ENCODE measurements at regions not wholly inside any gene's neighbourhood (a gene's known extent, or its start where the extent isn't known, plus 50 kb on each side); places are given as distances from the start of the nearest gene placed in this dataset.

- TF ChIP-seq, protein P1, sequence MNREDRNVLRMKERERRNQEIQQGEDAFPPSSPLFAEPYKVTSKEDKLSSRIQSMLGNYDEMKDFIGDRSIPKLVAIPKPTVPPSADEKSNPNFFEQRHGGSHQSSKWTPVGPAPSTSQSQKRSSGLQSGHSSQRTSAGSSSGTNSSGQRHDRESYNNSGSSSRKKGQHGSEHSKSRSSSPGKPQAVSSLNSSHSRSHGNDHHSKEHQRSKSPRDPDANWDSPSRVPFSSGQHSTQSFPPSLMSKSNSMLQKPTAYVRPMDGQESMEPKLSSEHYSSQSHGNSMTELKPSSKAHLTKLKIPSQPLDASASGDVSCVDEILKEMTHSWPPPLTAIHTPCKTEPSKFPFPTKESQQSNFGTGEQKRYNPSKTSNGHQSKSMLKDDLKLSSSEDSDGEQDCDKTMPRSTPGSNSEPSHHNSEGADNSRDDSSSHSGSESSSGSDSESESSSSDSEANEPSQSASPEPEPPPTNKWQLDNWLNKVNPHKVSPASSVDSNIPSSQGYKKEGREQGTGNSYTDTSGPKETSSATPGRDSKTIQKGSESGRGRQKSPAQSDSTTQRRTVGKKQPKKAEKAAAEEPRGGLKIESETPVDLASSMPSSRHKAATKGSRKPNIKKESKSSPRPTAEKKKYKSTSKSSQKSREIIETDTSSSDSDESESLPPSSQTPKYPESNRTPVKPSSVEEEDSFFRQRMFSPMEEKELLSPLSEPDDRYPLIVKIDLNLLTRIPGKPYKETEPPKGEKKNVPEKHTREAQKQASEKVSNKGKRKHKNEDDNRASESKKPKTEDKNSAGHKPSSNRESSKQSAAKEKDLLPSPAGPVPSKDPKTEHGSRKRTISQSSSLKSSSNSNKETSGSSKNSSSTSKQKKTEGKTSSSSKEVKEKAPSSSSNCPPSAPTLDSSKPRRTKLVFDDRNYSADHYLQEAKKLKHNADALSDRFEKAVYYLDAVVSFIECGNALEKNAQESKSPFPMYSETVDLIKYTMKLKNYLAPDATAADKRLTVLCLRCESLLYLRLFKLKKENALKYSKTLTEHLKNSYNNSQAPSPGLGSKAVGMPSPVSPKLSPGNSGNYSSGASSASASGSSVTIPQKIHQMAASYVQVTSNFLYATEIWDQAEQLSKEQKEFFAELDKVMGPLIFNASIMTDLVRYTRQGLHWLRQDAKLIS (CRISPR knock-in tag; IDR thresholded peaks at IDR 0.05): no peak
- TF ChIP-seq CREM (IDR thresholded peaks at IDR 0.05; ENCODE audit: low read depth): no peak
- TF ChIP-seq TCF7L2 (IDR thresholded peaks at IDR 0.05; ENCODE audit: low read depth, low read length): no peak
These were observed 492.4 kb upstream of the LRATD1 start (continued) for GRCh38 chr2:14140009-14140550.

DNA sequence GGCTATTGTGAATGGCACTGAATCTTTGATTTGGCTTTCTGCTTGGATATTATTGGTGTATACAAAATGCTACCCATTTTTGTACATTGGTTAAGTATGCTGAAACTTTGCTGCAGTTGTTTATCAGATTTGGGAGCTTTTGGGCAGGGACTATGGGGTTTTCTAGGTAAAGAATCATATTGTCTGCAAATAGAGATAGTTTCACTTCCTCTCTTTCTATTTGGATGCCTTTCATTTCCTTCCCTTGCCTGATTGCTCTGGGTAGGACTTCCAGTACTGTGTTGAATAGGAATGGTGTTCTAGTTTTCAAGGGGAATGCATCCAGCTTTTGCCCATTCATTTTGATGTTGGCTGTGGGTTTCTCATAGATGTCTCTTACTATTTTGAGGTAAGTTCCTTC, 489.1 kb upstream of the LRATD1 start:
- Histone ChIP-seq H3K79me2 (ENCODE audit: control insufficient read depth, insufficient read depth, low read length) (no peaks in the 10 kb centered on the region), H3K4me1 (replicated peaks in 1 of 2; ENCODE audit: control insufficient read depth in 2 of 2, insufficient read depth in 2 of 2, low read length in 2 of 2) (no peaks in the 10 kb centered on the region), H3K27ac (ENCODE audit: extremely low read depth, low read depth, low read length) (no peak overlapping the region), H3K9me3 (replicated peaks; ENCODE audit: control insufficient read depth, insufficient read depth, low read depth, low read length) (no peaks in the 10 kb centered on the region), H3K27me3 (ENCODE audit: control insufficient read depth in 2 of 2, insufficient read depth in 2 of 2, low read length in 2 of 2) (no peaks in the 10 kb centered on the region), H4K20me1 (replicated peaks; ENCODE audit: control insufficient read depth, insufficient read depth, low read length) (no peaks in the 10 kb centered on the region), H3K36me3 (ENCODE audit: control insufficient read depth, insufficient read depth, low read length) (no peaks in the 10 kb centered on the region), H3K9me1 (ENCODE audit: control insufficient read depth, insufficient read depth, low read length) (no peaks in the 10 kb centered on the region), H3K4me2 (ENCODE audit: insufficient read depth, low read length) (no peak overlapping the region), H2AFZ (ENCODE audit: low read depth, low read length) (no peak overlapping the region), H3K4me3 (no peak overlapping the region), H3K9ac (ENCODE audit: insufficient read depth in 1 of 2, low read depth in 2 of 2, low read length in 2 of 2) (no peak overlapping the region)
- ChIA-PET POLR2A (no interaction called here), CTCF (ENCODE audit: low intra/inter-chr PET ratio) (no interaction called here)
- BruUV-seq (replicated peaks): no TSS peak
- ATAC-seq (no peak), FAIRE-seq (no peak), DNase-seq (ENCODE audit: extremely low read depth in 1 of 4, low spot score in 3 of 4) (no peak)
- in situ Hi-C loops (cut with MboI): no loop called here
- intact Hi-C loops (cut with micrococcal nuclease): no loop called here
- no peak for TF ChIP-seq NCOR1 (IDR thresholded peaks at IDR 0.05)
- TF ChIP-seq RBM39 (optimal IDR thresholded peaks at IDR 0.05; ENCODE audit: low read depth, low read length): no peak
- no peak for TF ChIP-seq XRCC5 (IDR thresholded peaks at IDR 0.05; ENCODE audit: low read depth, low read length)
- no peak for TF ChIP-seq C11orf30 (IDR thresholded peaks at IDR 0.05; ENCODE audit: low read depth)
- no peak for TF ChIP-seq TAF9B (IDR thresholded peaks at IDR 0.05; ENCODE audit: partially characterized antibody)
- TF ChIP-seq ZNF121 (CRISPR knock-in tag; conservative IDR thresholded peaks at IDR 0.05): no peak
- no peak for TF ChIP-seq SMAD1 (IDR thresholded peaks at IDR 0.05; ENCODE audit: low read depth, low read length, partially characterized antibody)
- TF ChIP-seq, protein P2, sequence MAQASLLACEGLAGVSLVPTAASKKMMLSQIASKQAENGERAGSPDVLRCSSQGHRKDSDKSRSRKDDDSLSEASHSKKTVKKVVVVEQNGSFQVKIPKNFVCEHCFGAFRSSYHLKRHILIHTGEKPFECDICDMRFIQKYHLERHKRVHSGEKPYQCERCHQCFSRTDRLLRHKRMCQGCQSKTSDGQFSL (CRISPR knock-in tag; IDR thresholded peaks at IDR 0.05): no peak
- TF ChIP-seq, protein P2 (tag; IDR thresholded peaks at IDR 0.05): no peak
- no peak for TF ChIP-seq PATZ1 (CRISPR knock-in tag; IDR thresholded peaks at IDR 0.05; ENCODE audit: borderline replicate concordance)
- TF ChIP-seq SIN3A (IDR thresholded peaks at IDR 0.05; ENCODE audit: borderline replicate concordance in 2 of 2, control insufficient read depth in 1 of 2, low read depth in 2 of 2, low read length in 2 of 2): no peak
